HG02870 (cell line): ENCODE measurements at regions not wholly inside any gene's neighbourhood (a gene's known extent, or its start where the extent isn't known, plus 50 kb on each side); places are given as distances from the start of the nearest gene placed in this dataset.
A peak's percentile ranks its signal among the peaks of the same experiment; 100 is the strongest.

Experiments
- ATAC-seq: cut with Tn5 transposase; IDR thresholded peaks from one replicate; pipeline ENCODE4 v1.9.1; 2021; ENCODE audit warnings: mild to moderate bottlenecking, moderate library complexity; ENCODE audit not compliant: unreplicated experiment

GRCh38 chr2:230640540-230641011, 72.1 kb upstream of the CAB39 start:
- ATAC-seq: no peak

- ATAC-seq: no peak
Observed at GRCh38 chr2:230642966-230643365, 69.7 kb upstream of the CAB39 start.

- peak; percentile 79 for ATAC-seq
Observed at GRCh38 chr2:230643576-230644291, 68.9 kb upstream of the CAB39 start.

GRCh38 chr2:230644356-230644935, 68.2 kb upstream of the CAB39 start:
- ATAC-seq: peak; percentile 15

GRCh38 chr2:230648356-230648755, 64.3 kb upstream of the CAB39 start:
- no peak for ATAC-seq

- no peak for ATAC-seq
Observed at GRCh38 chr2:230650585-230651137, 62.0 kb upstream of the CAB39 start.

- ATAC-seq: no peak
Observed at GRCh38 chr2:230654057-230654456, 58.6 kb upstream of the CAB39 start.

- no peak for ATAC-seq
Observed at GRCh38 chr2:230657462-230657861, 55.2 kb upstream of the CAB39 start.

GRCh38 chr2:230657906-230658305, 54.7 kb upstream of the CAB39 start:
- ATAC-seq: no peak

- no peak for ATAC-seq
Observed at GRCh38 chr2:230658577-230658876, 54.1 kb upstream of the CAB39 start.

- peak; percentile 60 for ATAC-seq
Observed at GRCh38 chr2:230658877-230659652, 53.6 kb upstream of the CAB39 start.

GRCh38 chr2:230660294-230661060, 52.2 kb upstream of the CAB39 start:
- no peak for ATAC-seq

- ATAC-seq: peak; percentile 19
Observed at GRCh38 chr2:230661072-230661957, 51.3 kb upstream of the CAB39 start.
